GM21529 (cell line): ENCODE measurements at regions not wholly inside any gene's neighbourhood (a gene's known extent, or its start where the extent isn't known, plus 50 kb on each side); places are given as distances from the start of the nearest gene placed in this dataset.
"Not testable (repeated sequence)": the region's sequence is repeated elsewhere in the genome, so short reads cannot be mapped to it uniquely, and the experiment has no call there.

Source experiments
- ATAC-seq: cut with Tn5 transposase; IDR thresholded peaks from one replicate; pipeline ENCODE4 v1.9.1; 2021; ENCODE audit not compliant: unreplicated experiment

DNA sequence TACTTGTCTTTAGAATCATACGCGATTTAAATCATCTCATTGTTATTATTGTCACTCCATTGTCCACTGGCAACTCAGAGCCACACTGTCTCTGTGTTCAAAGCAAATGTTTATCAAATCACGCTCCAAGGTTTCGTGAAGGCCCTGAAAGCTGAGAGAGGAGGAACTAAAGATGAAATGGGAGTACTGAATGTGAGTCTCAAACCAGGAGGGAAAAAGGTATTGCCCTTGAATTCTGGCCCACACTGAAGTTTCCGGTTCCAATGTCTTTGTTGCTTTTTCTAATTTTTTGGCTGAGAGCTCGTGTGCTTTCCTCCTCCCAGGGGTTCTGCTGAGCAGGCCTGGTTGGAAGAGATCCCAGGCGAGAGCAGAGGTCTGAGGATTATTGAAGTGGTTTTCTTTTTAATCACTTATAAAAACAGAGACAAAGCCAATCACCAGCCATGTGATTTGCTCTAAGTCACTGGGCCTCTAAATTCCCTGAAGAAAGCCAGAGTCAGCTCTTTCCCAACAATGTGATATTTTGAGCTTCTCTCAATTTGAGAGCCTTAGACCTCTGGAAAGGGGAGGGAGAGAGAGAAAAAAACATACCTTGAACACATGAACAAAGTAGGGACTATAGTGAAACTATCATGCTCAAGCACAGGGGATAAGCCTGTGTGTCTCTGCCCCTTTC is 420.8 kb upstream of the GRAMD2B start:
- ATAC-seq, result no peak

GRCh38 chr5:126003309-126003708 is 419.9 kb upstream of the GRAMD2B start:
- no peak for ATAC-seq

GRCh38 chr5:126004636-126005035 is 418.6 kb upstream of the GRAMD2B start:
- no peak for ATAC-seq

GRCh38 chr5:126007841-126008240 is 415.4 kb upstream of the GRAMD2B start:
- ATAC-seq, result no peak

DNA sequence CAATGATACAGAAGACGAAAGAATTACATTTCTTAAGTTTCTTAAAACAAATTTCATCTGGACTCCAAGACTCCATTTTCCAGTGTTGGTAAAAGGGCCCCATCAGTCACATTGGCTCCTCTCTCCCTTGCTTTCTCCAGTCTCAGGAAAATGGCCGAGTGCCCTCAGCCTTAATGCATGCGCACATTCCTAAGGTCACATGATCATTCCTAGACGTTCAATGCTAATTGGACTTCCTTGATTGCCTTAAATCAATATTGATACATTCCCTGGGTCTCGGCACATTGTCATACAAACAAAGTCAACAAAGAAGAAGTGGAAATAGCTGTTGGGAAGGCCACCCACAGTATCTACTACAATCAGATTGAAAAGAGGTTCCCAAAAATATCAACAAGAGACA is 413.6 kb upstream of the GRAMD2B start:
- ATAC-seq, result no peak

DNA sequence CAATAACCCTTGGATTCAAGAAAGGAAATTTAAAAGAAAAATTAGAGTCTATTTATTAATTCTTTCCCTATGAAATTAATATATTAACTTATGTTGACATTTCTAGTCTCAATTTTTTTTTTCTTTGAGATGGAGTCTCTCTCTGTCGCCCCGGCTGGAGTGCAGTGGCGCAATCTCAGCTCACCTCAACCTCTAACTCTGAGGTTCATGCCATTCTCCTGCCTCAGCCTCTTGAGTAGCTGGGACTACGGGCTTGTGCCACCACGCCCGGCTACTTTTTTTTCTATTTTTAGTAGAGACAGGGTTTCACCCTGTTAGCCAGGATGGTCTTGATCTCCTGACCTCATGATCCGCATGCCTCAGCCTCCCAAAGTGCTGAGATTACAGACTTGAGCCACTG is 411.7 kb upstream of the GRAMD2B start:
- not testable (repeated sequence) for ATAC-seq

DNA sequence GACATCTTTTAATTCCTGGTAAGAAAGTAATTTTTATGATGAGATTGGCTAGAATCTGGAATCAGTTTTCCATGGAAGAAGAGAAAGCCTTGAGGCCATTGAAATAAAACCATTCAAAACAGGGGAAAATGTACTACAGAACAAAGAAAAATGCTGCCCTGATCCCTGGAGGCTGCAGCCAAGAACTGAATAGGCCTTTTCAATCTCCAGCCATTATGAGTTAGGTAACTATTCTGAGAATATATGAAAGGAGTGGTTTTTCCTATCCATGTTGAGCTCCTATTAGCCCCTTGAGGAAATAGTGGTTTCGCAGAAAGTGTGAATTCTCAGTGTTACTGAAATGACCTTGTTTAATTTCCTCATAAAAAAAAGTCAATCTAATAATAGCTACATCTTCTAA is 408.5 kb upstream of the GRAMD2B start:
- ATAC-seq, result no peak

GRCh38 chr5:126015235-126016181 is 407.7 kb upstream of the GRAMD2B start:
- ATAC-seq, result no peak

GRCh38 chr5:126016256-126016655 is 407.0 kb upstream of the GRAMD2B start:
- no peak for ATAC-seq

GRCh38 chr5:126017096-126017495 is 406.1 kb upstream of the GRAMD2B start:
- no peak for ATAC-seq

DNA sequence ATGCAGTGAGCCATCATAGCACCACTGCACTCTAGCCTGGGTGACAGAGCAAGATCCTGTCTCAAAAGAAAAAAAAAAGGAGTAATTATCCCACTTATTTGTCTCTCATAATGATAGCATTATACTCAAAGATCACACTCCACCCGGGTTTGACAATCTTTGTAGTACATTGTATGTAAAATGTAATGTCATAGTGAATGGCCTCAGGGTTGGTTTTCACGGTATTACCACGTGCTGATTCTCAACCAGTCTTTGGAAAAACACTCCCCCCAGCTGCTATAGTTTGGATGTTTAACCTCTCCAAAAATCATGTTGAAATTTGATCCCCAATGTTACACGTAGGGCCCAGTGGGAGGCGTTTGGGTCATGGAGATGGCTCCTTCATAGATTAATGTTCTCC is 402.4 kb upstream of the GRAMD2B start:
- no peak for ATAC-seq

GRCh38 chr5:126023994-126024441 is 399.2 kb upstream of the GRAMD2B start:
- no peak for ATAC-seq

- no peak for ATAC-seq
These were observed 396.1 kb upstream of the GRAMD2B start for GRCh38 chr5:126027149-126027548.

DNA sequence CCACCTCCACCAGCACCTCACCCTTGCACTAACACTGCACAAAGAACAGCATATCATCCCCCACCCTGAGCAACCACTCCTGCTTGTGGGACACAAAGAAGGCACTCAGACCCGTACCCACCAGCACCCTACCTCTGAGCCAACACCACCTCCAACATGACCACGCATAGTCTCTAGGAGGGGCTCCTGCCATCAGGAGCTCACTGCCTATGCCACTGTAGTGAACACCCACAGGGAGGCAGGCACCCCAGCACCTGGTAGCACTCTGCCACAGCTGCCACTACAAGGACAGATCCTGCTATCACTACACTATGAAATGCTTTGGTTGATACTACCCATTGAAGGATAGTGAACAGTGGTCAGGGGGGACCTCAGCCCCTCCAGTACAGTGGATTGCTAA is 395.6 kb upstream of the GRAMD2B start:
- no peak for ATAC-seq

DNA sequence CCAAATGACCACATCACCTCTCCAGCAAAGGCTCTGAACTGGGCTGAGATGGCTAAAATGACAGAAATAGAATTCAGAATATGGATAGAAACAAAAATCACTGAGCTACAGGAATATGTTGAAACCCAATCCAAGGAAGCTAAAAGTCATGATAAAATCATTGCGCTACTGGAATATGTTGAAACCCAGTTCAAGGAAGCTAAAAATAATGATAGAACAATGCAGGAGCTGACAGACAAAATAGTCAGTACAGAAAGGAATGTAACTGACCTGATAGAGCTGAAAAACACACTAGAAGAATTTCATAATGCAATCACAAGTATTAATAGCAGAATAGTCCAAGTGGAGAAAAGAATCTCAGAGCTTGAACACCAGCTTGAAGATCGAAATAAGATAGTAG is 394.9 kb upstream of the GRAMD2B start:
- ATAC-seq, result no peak

- not testable (repeated sequence) for ATAC-seq
These were observed 393.9 kb upstream of the GRAMD2B start for GRCh38 chr5:126029282-126029681.

DNA sequence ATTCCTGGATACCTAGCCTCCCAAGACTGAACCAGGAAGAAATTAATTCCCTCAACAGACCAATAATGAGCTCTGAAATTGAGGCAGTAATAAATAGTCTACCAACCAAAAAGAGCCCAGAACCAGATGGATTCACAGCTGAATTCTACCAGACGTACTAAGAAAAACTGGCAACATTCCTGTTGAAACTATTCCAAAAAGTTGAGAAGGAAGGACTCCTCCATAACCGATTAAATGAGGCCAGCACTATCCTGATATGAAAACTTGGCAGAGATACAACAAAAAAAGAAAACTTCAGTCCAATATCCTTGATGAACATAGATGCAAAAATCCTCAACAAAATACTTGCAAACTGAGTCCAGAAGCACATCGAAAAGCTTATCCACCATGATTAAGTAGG is 392.5 kb upstream of the GRAMD2B start:
- no peak for ATAC-seq

DNA sequence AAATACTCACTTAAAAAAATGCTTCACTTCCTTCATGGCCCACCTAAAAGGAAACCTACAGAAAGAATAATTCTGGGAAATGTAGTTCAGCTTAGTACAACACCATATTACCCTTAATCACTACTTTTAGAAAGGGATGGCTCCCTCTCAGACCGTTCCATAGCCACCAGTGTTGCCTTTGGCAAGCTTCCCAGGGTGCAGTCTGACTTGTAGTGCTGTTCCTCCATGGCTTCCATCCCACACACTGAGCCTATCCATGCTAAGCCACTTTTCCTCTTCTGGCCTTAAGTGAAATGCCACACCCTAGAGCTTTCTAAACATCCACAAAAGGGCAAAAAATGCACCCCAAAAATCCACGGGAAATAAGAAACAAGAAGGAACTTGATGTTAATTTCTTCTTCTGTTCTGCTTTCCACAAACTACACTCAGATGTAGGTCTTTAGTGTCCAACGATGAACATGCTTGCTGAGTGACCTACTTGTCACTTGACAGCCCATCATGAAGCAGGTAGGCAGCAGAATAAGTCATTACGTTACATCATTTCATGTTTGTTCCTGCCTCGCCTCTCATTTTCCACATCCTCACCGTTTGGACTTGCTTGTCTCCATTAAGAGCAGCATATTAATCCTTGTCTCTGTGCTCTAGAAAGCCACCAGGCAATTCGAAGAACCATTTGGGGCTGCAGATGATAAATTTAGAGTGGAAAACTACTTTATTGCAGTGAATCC is 391.1 kb upstream of the GRAMD2B start:
- no peak for ATAC-seq

DNA sequence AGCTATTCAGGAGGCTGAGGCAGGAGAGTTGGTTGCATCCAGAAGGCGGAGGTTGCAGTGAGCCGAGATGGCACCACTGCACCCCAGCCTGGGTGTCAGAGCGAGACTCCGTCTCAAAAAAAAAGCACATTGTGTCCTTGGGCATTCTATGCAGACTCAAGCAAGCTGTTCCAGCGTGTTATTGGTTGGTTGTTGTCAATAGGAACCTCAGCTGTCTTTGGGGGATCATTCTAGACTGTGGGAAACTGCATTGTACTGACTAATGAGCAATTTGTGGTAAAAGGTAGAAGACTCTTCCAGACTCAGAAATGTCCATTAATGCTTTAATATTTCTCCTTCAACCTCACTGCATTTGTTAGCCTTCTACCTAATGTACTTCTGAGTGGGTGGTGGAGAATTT is 379.5 kb upstream of the GRAMD2B start:
- ATAC-seq, result no peak

- no peak for ATAC-seq
These were observed 379.0 kb upstream of the GRAMD2B start for GRCh38 chr5:126044111-126044668.

DNA sequence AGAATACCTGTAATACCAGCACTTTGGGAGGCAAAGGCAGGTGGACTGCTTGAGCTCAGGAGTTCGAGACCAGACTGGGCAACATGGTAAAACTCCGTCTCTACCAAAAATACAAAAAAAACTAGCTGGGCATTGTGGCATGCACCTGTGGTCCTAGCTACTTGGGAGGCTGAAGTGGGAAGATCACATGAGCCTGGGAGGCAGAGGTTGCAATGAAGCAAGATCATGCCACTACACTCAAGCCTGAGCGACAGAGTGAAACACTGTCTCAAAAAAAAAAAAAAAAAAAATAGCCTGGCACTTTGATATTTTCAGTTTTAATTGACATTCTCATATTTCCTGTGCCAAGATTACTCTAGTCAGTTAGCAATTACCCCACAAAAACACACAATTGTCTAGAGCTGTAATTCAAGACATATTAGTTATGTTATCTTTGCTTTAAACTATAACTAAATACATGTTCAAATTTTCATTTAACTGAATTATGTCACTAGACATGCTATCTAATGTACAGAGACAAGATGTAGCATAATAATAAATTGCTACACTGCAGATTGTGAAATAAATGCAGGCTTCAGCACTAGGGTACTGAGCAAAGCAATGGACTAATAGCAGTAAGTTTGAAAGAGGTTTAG is 378.2 kb upstream of the GRAMD2B start:
- no peak for ATAC-seq
